IMR-90 (cell line): ENCODE measurements at regions not wholly inside any gene's neighbourhood (a gene's known extent, or its start where the extent isn't known, plus 50 kb on each side); places are given as distances from the start of the nearest gene placed in this dataset.

ENCODE experiments used
- BHLHE40 ChIP-seq: fragments of 150-350 bp; IDR thresholded peaks from 2 replicates; pipeline ENCODE4 v1.6.1; 2016; ENCODE audit warnings: mild to moderate bottlenecking, low read depth, low read length
- CHD1 ChIP-seq: IDR thresholded peaks from 2 replicates; pipeline ENCODE4 v1.6.1; 2012; ENCODE audit warnings: low read depth, low read length, improper control_type of control experiment
- CTCF ChIP-seq: conservative IDR thresholded peaks from 2 replicates; pipeline ENCODE4 v1.5.1; 2012; ENCODE audit warnings: mild to moderate bottlenecking, low read depth, low read length, improper control_type of control experiment
- FOS ChIP-seq: fragments of 150-350 bp; IDR thresholded peaks from 2 replicates; pipeline ENCODE4 v1.6.1; 2016; ENCODE audit warnings: low read depth, low read length
- NFE2L2 ChIP-seq: fragments of 150-350 bp; IDR thresholded peaks from 2 replicates; pipeline ENCODE4 v1.6.1; 2016; ENCODE audit warnings: low read depth, mild to moderate bottlenecking, low read length
- POLR2A ChIP-seq: IDR thresholded peaks from 2 replicates; pipeline ENCODE4 v1.6.1; 2012; ENCODE audit warnings: mild to moderate bottlenecking, low read depth, low read length
- RCOR1 ChIP-seq: IDR thresholded peaks from 2 replicates; pipeline ENCODE4 v1.6.1; 2012; ENCODE audit warnings: mild to moderate bottlenecking, low read length, improper control_type of control experiment; ENCODE audit not compliant: insufficient replicate concordance
- RFX5 ChIP-seq: IDR thresholded peaks from 2 replicates; pipeline ENCODE4 v1.8.0; 2012; ENCODE audit warnings: low read depth, mild to moderate bottlenecking, low read length, moderate library complexity

- no peak for TF ChIP-seq CTCF
- TF ChIP-seq NFE2L2: no peak
- no peak for TF ChIP-seq BHLHE40
- no peak for TF ChIP-seq RCOR1
- no peak for TF ChIP-seq CHD1
- TF ChIP-seq POLR2A: no peak
- TF ChIP-seq FOS: no peak
- no peak for TF ChIP-seq RFX5
Measured at GRCh38 chr14:51430079-51430478, 190.0 kb downstream of the TMX1 start.
